Vagina (tissue), 2 donors: ENCODE measurements at regions not wholly inside any gene's neighbourhood (a gene's known extent, or its start where the extent isn't known, plus 50 kb on each side); places are given as distances from the start of the nearest gene placed in this dataset.

Source experiments
- POLR2A ChIP-seq, 2 donors: fragments of 450-650 bp; IDR thresholded peaks; one replicate each; pipeline ENCODE4 v1.6.1; 2017; ENCODE audit warnings: antibody characterized with exemption in 2 of 2, mild to moderate bottlenecking in 2 of 2, moderate library complexity in 2 of 2
- TF ChIP-seq, protein P1 (sequence below), 3 experiments: fragments of 450-650 bp in 2 of 3; fragments of 200-600 bp in 1 of 3; sonication (generic) in 1 of 3; IDR thresholded peaks; one replicate each; pipeline ENCODE4 v1.5.1; 2017 to 2019; ENCODE audit warnings: antibody characterized with exemption in 3 of 3, mild to moderate bottlenecking in 2 of 3, moderate library complexity in 2 of 3

DNA sequence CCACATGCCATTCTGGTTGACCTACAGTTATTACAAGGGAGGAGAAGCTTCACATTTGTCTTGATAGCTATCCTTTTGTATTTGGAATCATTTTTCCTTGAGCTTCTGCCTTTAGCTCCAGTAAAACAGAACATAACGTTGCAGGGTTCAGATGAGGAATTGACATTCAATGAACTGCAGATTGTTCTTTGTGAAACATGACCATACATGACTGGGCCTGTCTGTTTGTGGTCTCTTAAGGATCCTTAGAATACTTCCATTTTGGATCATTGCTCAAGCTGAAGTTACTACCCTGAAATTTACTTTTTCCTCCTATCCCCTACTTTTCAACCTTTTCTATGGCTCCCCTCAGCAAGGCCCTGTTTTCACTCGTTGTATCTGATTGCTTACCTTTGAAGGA is 1281.7 kb upstream of the CELF4 start:
- TF ChIP-seq POLR2A (IDR thresholded peaks at IDR 0.05), result no peak
- TF ChIP-seq, protein P1, sequence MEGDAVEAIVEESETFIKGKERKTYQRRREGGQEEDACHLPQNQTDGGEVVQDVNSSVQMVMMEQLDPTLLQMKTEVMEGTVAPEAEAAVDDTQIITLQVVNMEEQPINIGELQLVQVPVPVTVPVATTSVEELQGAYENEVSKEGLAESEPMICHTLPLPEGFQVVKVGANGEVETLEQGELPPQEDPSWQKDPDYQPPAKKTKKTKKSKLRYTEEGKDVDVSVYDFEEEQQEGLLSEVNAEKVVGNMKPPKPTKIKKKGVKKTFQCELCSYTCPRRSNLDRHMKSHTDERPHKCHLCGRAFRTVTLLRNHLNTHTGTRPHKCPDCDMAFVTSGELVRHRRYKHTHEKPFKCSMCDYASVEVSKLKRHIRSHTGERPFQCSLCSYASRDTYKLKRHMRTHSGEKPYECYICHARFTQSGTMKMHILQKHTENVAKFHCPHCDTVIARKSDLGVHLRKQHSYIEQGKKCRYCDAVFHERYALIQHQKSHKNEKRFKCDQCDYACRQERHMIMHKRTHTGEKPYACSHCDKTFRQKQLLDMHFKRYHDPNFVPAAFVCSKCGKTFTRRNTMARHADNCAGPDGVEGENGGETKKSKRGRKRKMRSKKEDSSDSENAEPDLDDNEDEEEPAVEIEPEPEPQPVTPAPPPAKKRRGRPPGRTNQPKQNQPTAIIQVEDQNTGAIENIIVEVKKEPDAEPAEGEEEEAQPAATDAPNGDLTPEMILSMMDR (IDR thresholded peaks at IDR 0.05), result no peak
